ENCODE measurements at regions not wholly inside any gene's neighbourhood (a gene's known extent, or its start where the extent isn't known, plus 50 kb on each side); places are given as distances from the start of the nearest gene placed in this dataset.

- no peak for DNase-seq
Measured at GRCh38 chr5:133853646-133854365, 114.6 kb downstream of the C5orf15 start.

GRCh38 chr5:133851521-133851920 lies 116.9 kb downstream of the C5orf15 start:
- DNase-seq: no peak

DNA sequence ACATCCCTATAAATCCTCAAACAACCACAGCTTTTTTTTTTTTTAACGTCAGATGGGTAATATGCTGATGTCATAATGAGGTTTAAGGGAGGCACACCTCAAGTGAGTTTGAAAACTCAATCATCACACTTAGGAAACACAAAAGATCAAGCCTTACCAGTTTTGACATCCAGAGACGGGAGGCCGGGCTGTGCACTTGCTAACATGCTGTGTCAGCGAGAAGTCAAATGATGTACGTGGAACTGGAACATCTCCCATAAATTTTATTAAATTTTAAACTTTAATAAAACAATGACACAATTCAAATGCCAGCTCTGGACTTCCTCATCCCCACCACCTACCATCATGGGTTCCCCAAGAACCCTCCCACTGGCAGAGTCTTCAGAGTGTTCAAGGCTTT lies 117.6 kb downstream of the C5orf15 start:
- no peak for DNase-seq

- DNase-seq: no peak
Measured at GRCh38 chr5:133849116-133849515, 119.3 kb downstream of the C5orf15 start.

DNA sequence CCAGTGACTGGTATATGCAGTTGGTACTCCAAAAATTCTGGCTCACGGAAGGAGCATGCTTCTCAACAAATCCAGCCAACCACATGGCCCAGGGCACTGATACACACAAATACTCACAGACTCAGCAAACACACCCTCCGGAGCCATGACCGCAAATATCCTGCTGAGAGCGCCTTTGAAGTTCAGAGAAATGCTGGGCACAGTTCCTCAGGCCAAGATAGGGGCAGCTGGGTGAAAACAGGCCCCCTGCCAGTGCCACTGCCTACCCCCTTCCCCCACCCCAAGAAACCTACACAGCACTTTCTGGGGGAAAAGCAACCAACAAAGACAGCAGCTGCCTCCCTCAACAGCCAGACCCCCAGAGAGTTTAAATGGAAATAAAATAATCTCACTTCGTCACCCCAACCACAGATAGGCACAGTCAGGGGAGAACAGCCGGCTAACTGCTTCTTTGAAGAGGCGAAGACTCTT lies 120.0 kb downstream of the C5orf15 start:
- DNase-seq: no peak

DNA sequence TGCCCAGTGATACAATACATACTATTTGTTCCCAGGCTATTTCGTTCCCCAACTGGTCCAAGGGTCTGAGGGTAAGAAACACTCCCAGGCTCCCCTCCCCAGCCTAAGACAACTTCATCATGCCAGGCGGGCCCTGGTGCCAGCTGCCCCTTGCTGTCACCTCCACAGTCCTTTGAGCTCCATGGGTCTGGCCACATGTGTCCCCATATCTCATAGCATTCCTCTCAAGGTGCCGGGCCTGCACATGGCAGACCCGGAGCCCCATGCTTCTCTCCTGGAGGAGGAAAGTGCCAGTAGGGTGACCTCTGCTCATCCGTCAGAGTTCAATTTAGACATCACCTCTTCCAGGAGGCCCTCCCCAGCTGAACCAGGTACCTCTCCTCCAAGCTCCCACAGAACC lies 120.5 kb downstream of the C5orf15 start:
- DNase-seq: no peak

GRCh38 chr5:133847301-133847700 lies 121.1 kb downstream of the C5orf15 start:
- DNase-seq: no peak

GRCh38 chr5:133846478-133847226 lies 121.8 kb downstream of the C5orf15 start:
- DNase-seq: no peak

DNA sequence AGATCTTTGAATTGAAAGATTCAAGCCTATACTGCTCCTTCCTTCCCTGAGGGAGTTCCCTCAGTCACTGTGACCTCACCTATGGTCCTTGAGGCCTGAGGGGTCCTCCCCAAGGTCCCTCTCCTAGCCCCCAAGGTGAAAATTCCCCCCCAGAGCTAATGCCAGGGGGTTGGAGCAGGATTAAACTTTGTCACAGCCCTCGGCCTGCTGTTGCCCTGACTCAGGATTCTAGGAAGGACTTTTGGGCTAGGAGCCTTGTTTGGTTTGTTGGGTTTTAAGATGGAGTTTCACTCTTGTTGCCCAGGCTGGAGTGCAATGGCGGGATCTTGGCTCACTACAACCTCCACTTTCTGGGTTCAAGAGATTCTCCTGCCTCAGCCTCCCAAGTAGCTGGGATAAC lies 123.2 kb downstream of the C5orf15 start:
- DNase-seq: no peak

DNA sequence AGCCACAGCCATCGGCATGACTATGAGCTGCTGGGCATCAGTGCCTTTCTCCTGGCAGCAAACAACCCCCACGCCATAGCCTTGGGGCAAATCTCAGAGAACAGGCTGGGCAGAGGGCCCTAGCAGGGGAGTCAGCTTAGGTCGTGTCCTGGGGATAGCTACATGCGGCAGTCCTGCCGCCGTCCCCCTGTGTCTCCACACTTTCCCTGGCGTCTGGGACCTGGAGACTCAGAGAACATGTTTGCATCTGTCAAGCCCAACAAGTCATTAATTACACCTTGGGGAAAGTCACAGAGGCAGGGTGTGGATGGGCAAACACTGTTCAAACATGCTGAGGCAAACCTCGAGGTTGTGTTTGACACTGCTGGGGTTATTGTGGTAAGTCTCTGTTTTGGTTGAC lies 123.6 kb downstream of the C5orf15 start:
- DNase-seq: no peak

GRCh38 chr5:133843911-133844310 lies 124.5 kb downstream of the C5orf15 start:
- DNase-seq: no peak

- DNase-seq: no peak
Measured at GRCh38 chr5:133842846-133843611, 125.4 kb downstream of the C5orf15 start.

- DNase-seq: no peak
Measured at GRCh38 chr5:133841831-133842750, 126.3 kb downstream of the C5orf15 start.

- DNase-seq: no peak
Measured at GRCh38 chr5:133840168-133840567, 128.3 kb downstream of the C5orf15 start.

DNA sequence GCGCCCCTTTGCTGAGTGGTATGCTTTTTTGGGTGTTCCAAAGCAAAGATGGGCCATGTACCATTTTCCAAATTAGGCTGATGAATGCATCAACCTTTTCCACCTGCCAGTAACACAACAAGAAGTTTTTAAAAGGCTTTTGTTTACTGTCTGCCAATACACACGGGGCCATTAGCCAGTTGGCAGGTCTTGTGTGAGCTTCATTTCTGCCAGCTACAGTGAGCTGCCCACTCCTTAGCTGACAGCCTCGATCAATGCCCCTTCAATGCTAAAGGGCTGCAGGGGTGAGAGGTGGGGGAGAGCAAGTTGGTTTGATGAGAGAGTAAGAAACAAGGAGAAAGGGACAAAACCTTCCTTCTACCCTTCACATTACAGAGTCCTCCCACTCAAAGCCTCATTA lies 128.7 kb downstream of the C5orf15 start:
- no peak for DNase-seq

DNA sequence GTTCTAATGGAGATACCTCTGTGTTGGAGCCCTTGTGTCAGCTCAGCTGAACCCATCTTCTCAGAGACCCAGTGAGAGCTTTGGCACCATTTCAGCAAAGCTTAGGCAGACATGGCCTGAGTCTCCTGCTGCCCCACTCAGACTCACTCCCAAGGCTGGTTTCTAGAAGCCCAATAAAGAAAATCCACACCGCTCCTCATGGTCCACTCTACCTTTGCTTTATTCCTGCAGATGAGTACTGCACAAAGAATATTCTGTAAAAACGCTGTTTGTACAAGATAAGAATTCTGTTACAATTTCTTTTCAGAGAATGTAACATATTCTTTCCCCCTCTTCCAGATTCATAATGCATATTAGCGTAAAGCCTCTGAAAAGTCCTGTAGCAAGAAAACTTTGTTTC lies 129.3 kb downstream of the C5orf15 start:
- DNase-seq: no peak

DNA sequence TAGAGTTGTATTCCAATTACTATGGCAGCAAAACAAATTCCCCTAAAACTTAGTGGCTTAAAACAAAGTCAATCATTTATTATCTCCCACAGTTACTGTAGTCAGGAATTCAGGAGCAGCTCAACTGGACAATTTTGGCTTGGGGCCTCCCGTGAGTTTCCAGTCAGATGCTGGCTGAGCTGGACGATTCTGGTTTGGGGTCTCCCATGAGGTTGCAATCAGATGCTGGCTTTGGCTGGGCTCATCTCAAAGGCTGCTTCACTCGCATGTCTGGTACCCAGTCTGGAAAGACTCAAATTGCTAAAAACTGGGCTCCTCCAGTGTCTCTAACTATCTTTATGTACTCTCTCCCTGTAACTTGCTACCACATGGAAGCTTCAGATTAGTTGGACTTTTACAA lies 130.1 kb downstream of the C5orf15 start:
- DNase-seq: no peak

DNA sequence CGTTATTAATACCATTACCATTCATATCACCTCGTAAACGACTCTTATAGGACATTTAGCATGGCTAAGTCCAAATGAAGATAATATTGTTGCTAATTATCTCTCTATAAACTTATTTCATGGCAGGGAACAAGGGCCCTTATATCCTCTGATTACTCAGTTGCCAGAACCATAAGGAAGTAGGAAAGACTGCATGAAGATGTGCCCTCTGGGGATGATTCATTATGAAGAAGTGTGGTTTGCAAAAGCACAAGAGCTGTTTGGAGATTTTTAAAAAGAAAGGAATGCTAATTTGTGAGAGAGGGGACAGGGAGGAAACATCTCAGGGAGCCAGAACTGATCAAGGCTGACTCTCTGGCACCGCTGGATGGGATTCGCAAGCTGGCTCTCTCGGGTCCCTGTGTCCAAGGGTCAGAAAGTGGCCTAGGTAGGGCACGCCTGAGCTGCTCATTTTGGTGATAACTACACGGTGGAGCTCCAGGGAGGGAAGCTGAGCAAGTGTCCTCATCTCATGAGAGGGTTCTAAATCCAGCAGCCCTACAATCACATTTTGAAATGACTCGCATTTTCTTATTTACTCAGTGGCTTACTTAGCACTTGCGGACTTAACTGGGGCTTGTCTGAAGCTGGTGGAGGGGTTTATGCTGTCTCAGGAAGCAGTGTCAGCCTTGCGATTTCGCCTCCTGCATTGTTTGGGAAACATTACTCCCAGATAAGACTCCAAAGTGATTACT lies 136.8 kb downstream of the C5orf15 start:
- DNase-seq: no peak

- DNase-seq: no peak
Measured at GRCh38 chr5:133830911-133831310, 137.5 kb downstream of the C5orf15 start.

GRCh38 chr5:133830281-133830680 lies 138.1 kb downstream of the C5orf15 start:
- DNase-seq: no peak

- DNase-seq: no peak
Measured at GRCh38 chr5:133829786-133830185, 138.6 kb downstream of the C5orf15 start.

DNA sequence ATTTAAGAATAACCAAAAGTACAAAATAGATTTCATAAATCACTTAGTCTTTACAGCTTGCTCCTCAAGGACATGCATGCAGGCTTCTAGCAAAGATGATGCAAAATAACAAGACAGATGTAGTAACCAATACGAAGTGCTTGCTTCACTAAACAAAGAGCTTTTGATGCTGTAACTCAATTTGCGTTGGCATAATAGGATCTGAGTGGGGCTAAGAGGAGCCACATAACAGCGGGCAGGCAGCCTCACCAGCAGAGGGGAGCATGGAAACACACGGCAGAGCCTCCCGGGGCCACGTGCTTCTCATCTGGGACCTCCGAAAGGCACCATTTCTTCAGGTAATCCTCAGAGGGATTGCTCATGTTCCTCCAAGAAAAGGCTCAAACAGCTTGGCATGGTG lies 139.7 kb downstream of the C5orf15 start:
- DNase-seq: no peak

All from central memory CD4-positive, alpha-beta T cell (primary cell).